Heart right ventricle (tissue), 16 donors: ENCODE measurements at regions not wholly inside any gene's neighbourhood (a gene's known extent, or its start where the extent isn't known, plus 50 kb on each side); places are given as distances from the start of the nearest gene placed in this dataset.

Experiments used
- ATAC-seq, 8 donors: fragments of 200-7000 bp; cut with Tn5 transposase; one replicate each; pipeline ENCODE4 v1.9.1; 2020; ENCODE audit warnings: mild to moderate bottlenecking in 8 of 8, moderate library complexity in 8 of 8, moderate number of reproducible peaks in 1 of 8
- DNase-seq, 2 donors: peaks; one replicate each; pipeline ENCODE4 v3.0.0-alpha.2; 2020
- H3K27ac ChIP-seq, 10 donors: fragments of 200-600 bp; sonication (generic) in 2 of 10; one replicate each; pipeline versions ENCODE4 v1.5.0 to v1.8.0; 2020 to 2022; ENCODE audit warnings: mild to moderate bottlenecking in 3 of 10
- H3K27me3 ChIP-seq, 7 donors: fragments of 200-600 bp; one replicate each; pipeline ENCODE4 v1.8.0; 2021 to 2022; ENCODE audit warnings: mild to moderate bottlenecking in 2 of 7
- H3K36me3 ChIP-seq, 9 donors: fragments of 200-600 bp; sonication (generic) in 1 of 9; one replicate each; pipeline versions ENCODE4 v1.5.0 to v1.8.0; 2020 to 2022; ENCODE audit warnings: mild to moderate bottlenecking in 2 of 9
- H3K4me1 ChIP-seq, 9 donors: fragments of 200-600 bp; sonication (generic) in 1 of 9; one replicate each; pipeline versions ENCODE4 v1.5.0 to v1.8.0; 2020 to 2022; ENCODE audit warnings: mild to moderate bottlenecking in 4 of 9
- H3K4me3 ChIP-seq, 10 donors: fragments of 200-600 bp; sonication (generic) in 2 of 10; one replicate each; pipeline versions ENCODE4 v1.5.0 to v1.8.0; 2020 to 2022; ENCODE audit warnings: mild to moderate bottlenecking in 7 of 10, moderate library complexity in 2 of 10
- H3K9me3 ChIP-seq, 11 donors: fragments of 200-600 bp in 10 of 11; sonication (generic) in 2 of 11; one replicate each; pipeline versions ENCODE4 v1.5.0 to v1.8.0; 2013 to 2022; ENCODE audit warnings: mild to moderate bottlenecking in 2 of 11, control low read depth in 1 of 11, moderate library complexity in 1 of 11
- WGBS, 2 donors: extraction: QIAGEN DNeasy Blood & Tissue Kit; methylation state at CpG; one replicate each; pipeline ENCODE4 v1.1.7; 2013; ENCODE audit warnings: inconsistent platforms in 1 of 2; 5-methylcytosine and 5-hydroxymethylcytosine counted together
- intact Hi-C, 10 donors: fragments of 100-400 bp; cut with DNase I; formaldehyde crosslinking; loops; one replicate each; pipeline versions ENCODE4 v1.11.1 to v1.14.2; 2022
- TF ChIP-seq, protein P1 (sequence below), 9 donors: fragments of 200-600 bp; sonication (generic) in 2 of 9; IDR thresholded peaks; one replicate each; pipeline versions ENCODE4 v1.5.0 to v1.8.0; 2021 to 2022; ENCODE audit warnings: antibody characterized with exemption in 9 of 9, mild to moderate bottlenecking in 5 of 9, moderate library complexity in 1 of 9
- donor health status: Arrhythmogenic right ventricular cardiomyopathy.
- donor health status: ischemic (EF 13 %, LVEDD 7.1; RV severe dilation, severe dysfunction).
- donor health status: healthy with polysubstance abuse.
- donor health status: DM: no; HTN: yes; CAD: no.
- donor health status: DM: no; HTN: no; CAD: no.
- donor health status: ischemic (EF 25% LVEDD 6.9; RV normal size, moderate dysfunction).
- donor health status: ischemic (EF 25% LVEDD 5.7; RV mildly dilated, moderate dysfunction).
- donor health status: healthy.
- donor health status: DM: yes; HTN: yes; CAD: no.
- donor health status: Ischemic cardiomyopathy.
- donor health status: ischemic (EF 35%, LVEDD 5.7; RV mildly dilated, moderate dysfunction).
- donor health status: nonischemic (EF 11% LVEDD 7.7; RV severe dilation, severe dysfunction).
- donor health status: DM: yes; HTN: yes; CAD: no.
- donor health status: PGD.
- donor health status: ischemic (EF 29% LVEDD 5.4; RV normal size, mild dysfunction).
- donor health status: nonischemic (EF 23%, LVEDD 6.1; RV moderate dilation, normal function).

GRCh38 chr6:44060612-44061374 lies 66.5 kb downstream of the MRPL14 start:
- Histone ChIP-seq H3K27me3 (no peaks in the 10 kb centered on the region), H3K36me3 (no peaks in the 10 kb centered on the region), H3K4me3 (no peak overlapping the region), H3K27ac (peak overlapping the region; percentile 11 to 97 (median 76)), H3K4me1 (peaks cover 40 to 94% (median 78%) of the 10 kb centered on the region in 9 donors), H3K9me3 (peaks cover 0 to 4% (median 0%) of the 10 kb centered on the region in 11 donors)
- DNase-seq (no peak), ATAC-seq (peak in 2 of 8 donors; percentile 16 to 28)
- TF ChIP-seq, protein P1, sequence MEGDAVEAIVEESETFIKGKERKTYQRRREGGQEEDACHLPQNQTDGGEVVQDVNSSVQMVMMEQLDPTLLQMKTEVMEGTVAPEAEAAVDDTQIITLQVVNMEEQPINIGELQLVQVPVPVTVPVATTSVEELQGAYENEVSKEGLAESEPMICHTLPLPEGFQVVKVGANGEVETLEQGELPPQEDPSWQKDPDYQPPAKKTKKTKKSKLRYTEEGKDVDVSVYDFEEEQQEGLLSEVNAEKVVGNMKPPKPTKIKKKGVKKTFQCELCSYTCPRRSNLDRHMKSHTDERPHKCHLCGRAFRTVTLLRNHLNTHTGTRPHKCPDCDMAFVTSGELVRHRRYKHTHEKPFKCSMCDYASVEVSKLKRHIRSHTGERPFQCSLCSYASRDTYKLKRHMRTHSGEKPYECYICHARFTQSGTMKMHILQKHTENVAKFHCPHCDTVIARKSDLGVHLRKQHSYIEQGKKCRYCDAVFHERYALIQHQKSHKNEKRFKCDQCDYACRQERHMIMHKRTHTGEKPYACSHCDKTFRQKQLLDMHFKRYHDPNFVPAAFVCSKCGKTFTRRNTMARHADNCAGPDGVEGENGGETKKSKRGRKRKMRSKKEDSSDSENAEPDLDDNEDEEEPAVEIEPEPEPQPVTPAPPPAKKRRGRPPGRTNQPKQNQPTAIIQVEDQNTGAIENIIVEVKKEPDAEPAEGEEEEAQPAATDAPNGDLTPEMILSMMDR (IDR thresholded peaks at IDR 0.05), result no peak
- WGBS, 2 donors, result 70 to 76% methylated on average over 10 of the region's 10 CpGs
- intact Hi-C loops, result loop anchor here in 4 of 10 donors (2.0 to 10.0 kb wide), 4 partner anchors 53 to 216 kb away; no protein-coding TSS in a partner anchor

GRCh38 chr6:44059359-44060346 lies 67.6 kb downstream of the MRPL14 start:
- peak overlapping the region in 1 of 10 donors; percentile 11 for H3K4me3 ChIP-seq
- peak in 7 of 8 donors; percentile 4 to 31 (median 27) for ATAC-seq
- no peaks in the 10 kb centered on the region for H3K36me3 ChIP-seq
- peaks cover 34 to 89% (median 76%) of the 10 kb centered on the region in 9 donors for H3K4me1 ChIP-seq
- H3K27ac ChIP-seq, result peak overlapping the region; percentile 11 to 97 (median 76)
- intact Hi-C loops, result loop anchor here in 4 of 10 donors (2.0 to 10.0 kb wide), 4 partner anchors 52 to 215 kb away; no protein-coding TSS in a partner anchor
- peaks cover 0 to 4% (median 0%) of the 10 kb centered on the region in 11 donors for H3K9me3 ChIP-seq
- DNase-seq, result peak in 1 of 2 donors; percentile 64
- H3K27me3 ChIP-seq, result no peaks in the 10 kb centered on the region
- TF ChIP-seq, protein P1 (IDR thresholded peaks at IDR 0.05), result no peak
- WGBS, 2 donors, result 47% methylated on average over 7 of the region's 7 CpGs

DNA sequence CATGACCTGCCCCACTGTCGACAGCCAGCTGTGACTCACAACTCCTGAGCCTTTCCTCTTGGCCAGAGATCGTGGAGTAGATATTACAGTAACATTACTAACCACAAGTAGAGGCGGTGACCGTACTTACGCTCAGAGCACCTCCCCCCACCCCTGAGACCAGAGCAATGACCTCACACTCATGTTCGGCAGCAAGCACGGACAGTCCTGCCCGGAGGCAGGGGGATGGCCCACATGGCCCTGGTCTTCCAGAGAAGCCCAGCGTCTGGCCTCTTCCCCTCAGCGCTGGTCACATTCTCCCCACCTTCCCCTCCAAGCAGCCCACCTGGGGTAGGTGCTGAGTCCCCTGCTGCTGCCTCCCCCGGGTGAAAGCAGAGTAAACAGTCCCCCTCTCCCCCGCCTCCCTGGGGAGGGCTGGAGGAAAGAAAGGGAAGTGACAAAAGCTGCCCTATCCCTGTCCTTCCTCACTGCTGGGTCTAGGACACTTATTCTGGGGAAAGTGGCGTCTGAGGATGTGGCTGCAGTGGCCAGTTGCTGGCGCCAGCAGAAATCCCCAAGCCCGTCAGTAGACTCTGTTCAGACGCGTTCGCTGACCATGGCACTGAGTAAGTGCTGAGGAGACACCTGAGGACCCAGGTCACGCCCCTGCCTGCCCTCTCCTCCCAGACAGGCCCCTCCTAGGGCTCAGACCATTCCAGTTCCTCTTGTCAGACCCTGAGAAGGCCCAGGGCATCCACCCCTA lies 68.5 kb downstream of the MRPL14 start:
- WGBS, 2 donors, result 27 to 47% methylated on average over 19 of the region's 19 CpGs
- Histone ChIP-seq H3K36me3 (no peaks in the 10 kb centered on the region), H3K27me3 (no peaks in the 10 kb centered on the region), H3K4me3 (peak overlapping the region in 4 of 10 donors; percentile 11 to 24 (median 14)), H3K9me3 (peaks cover 0 to 4% (median 0%) of the 10 kb centered on the region in 11 donors), H3K4me1 (peaks cover 26 to 89% (median 74%) of the 10 kb centered on the region in 9 donors), H3K27ac (peak overlapping the region; percentile 11 to 97 (median 76))
- DNase-seq (peak; percentile 63 to 83), ATAC-seq (peak; percentile 50 to 85 (median 74))
- intact Hi-C loops, result no loop called here
- TF ChIP-seq, protein P1 (IDR thresholded peaks at IDR 0.05), result no peak
